ENCODE measurements at regions not wholly inside any gene's neighbourhood (a gene's known extent, or its start where the extent isn't known, plus 50 kb on each side); places are given as distances from the start of the nearest gene placed in this dataset.

- Histone ChIP-seq H3K4me3 (ENCODE audit: low read length) (no peak overlapping the region), H3K4me2 (ENCODE audit: low read length) (no peak overlapping the region), H3F3A (ENCODE audit: insufficient read depth, low read length, poor library complexity, severe bottlenecking) (no peaks in the 10 kb centered on the region), H3K9me3 (ENCODE audit: low read length) (no peaks in the 10 kb centered on the region), H3K79me2 (replicated peaks; ENCODE audit: insufficient read depth, low read length) (no peaks in the 10 kb centered on the region), H3K9ac (ENCODE audit: low read length) (no peak overlapping the region), H3K9me2 (ENCODE audit: insufficient read depth, low read length) (no peaks in the 10 kb centered on the region), H2AFZ (ENCODE audit: low read depth, low read length) (no peak overlapping the region), H4K20me1 (ENCODE audit: insufficient read depth) (no peaks in the 10 kb centered on the region), H3K36me3 (ENCODE audit: insufficient read depth, low read length) (no peaks in the 10 kb centered on the region), H3K27me3 (ENCODE audit: insufficient read depth, low read depth, low read length) (no peaks in the 10 kb centered on the region), H3K27ac (ENCODE audit: low read length) (no peak overlapping the region)
- TF ChIP-seq RAD21 (conservative IDR thresholded peaks at IDR 0.05) (no peak), SMC3 (conservative IDR thresholded peaks at IDR 0.05; ENCODE audit: poor library complexity) (no peak), MXI1 (conservative IDR thresholded peaks at IDR 0.05; ENCODE audit: poor library complexity, severe bottlenecking) (no peak)
These were observed 240.3 kb upstream of the IRX3 start for GRCh38 chr16:54526916-54527315.

DNA sequence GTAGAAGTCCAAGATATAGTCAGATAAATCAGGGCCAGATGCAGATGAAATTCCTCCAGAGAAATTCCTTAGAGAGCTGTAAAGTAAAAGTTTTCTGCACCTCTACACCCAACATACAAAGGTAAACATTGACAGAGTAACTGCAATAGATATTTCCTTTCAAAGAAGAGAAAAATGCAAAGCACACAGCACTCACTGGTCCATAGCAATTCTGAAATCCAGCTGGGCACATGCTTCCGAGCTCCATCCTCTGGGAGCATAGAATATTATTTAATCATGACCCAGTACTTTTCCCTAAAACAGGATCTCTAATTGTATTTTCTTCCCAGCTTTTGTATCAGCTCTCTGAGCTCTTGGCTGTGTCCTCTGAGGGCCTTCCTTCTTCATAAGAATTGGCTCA is 239.5 kb upstream of the IRX3 start:
- Histone ChIP-seq H4K20me1 (ENCODE audit: insufficient read depth) (no peaks in the 10 kb centered on the region), H3K9me3 (ENCODE audit: low read length) (no peaks in the 10 kb centered on the region), H3K36me3 (ENCODE audit: insufficient read depth, low read length) (no peaks in the 10 kb centered on the region), H2AFZ (ENCODE audit: low read depth, low read length) (no peak overlapping the region), H3K27ac (ENCODE audit: low read length) (no peak overlapping the region), H3K4me3 (ENCODE audit: low read length) (no peak overlapping the region), H3K4me2 (ENCODE audit: low read length) (no peak overlapping the region), H3K79me2 (replicated peaks; ENCODE audit: insufficient read depth, low read length) (no peaks in the 10 kb centered on the region), H3K27me3 (ENCODE audit: insufficient read depth, low read depth, low read length) (no peaks in the 10 kb centered on the region), H3K9ac (ENCODE audit: low read length) (no peak overlapping the region), H3K9me2 (ENCODE audit: insufficient read depth, low read length) (no peaks in the 10 kb centered on the region), H3F3A (ENCODE audit: insufficient read depth, low read length, poor library complexity, severe bottlenecking) (no peaks in the 10 kb centered on the region)
- TF ChIP-seq EP300 (conservative IDR thresholded peaks at IDR 0.05; ENCODE audit: poor library complexity, severe bottlenecking) (no peak), RAD21 (conservative IDR thresholded peaks at IDR 0.05) (no peak), EZH2 (IDR thresholded peaks at IDR 0.05; ENCODE audit: borderline replicate concordance, insufficient read depth, low read length, poor library complexity, severe bottlenecking) (no peak), SMC3 (conservative IDR thresholded peaks at IDR 0.05; ENCODE audit: poor library complexity) (no peak), TAF1 (IDR thresholded peaks at IDR 0.05; ENCODE audit: low read depth) (no peak), POLR2AphosphoS5 (IDR thresholded peaks at IDR 0.05) (no peak), MXI1 (conservative IDR thresholded peaks at IDR 0.05; ENCODE audit: poor library complexity, severe bottlenecking) (no peak)
- TF ChIP-seq, protein P1, sequence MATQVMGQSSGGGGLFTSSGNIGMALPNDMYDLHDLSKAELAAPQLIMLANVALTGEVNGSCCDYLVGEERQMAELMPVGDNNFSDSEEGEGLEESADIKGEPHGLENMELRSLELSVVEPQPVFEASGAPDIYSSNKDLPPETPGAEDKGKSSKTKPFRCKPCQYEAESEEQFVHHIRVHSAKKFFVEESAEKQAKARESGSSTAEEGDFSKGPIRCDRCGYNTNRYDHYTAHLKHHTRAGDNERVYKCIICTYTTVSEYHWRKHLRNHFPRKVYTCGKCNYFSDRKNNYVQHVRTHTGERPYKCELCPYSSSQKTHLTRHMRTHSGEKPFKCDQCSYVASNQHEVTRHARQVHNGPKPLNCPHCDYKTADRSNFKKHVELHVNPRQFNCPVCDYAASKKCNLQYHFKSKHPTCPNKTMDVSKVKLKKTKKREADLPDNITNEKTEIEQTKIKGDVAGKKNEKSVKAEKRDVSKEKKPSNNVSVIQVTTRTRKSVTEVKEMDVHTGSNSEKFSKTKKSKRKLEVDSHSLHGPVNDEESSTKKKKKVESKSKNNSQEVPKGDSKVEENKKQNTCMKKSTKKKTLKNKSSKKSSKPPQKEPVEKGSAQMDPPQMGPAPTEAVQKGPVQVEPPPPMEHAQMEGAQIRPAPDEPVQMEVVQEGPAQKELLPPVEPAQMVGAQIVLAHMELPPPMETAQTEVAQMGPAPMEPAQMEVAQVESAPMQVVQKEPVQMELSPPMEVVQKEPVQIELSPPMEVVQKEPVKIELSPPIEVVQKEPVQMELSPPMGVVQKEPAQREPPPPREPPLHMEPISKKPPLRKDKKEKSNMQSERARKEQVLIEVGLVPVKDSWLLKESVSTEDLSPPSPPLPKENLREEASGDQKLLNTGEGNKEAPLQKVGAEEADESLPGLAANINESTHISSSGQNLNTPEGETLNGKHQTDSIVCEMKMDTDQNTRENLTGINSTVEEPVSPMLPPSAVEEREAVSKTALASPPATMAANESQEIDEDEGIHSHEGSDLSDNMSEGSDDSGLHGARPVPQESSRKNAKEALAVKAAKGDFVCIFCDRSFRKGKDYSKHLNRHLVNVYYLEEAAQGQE (IDR thresholded peaks at IDR 0.05; ENCODE audit: borderline replicate concordance): no peak
- TF ChIP-seq, protein P2, sequence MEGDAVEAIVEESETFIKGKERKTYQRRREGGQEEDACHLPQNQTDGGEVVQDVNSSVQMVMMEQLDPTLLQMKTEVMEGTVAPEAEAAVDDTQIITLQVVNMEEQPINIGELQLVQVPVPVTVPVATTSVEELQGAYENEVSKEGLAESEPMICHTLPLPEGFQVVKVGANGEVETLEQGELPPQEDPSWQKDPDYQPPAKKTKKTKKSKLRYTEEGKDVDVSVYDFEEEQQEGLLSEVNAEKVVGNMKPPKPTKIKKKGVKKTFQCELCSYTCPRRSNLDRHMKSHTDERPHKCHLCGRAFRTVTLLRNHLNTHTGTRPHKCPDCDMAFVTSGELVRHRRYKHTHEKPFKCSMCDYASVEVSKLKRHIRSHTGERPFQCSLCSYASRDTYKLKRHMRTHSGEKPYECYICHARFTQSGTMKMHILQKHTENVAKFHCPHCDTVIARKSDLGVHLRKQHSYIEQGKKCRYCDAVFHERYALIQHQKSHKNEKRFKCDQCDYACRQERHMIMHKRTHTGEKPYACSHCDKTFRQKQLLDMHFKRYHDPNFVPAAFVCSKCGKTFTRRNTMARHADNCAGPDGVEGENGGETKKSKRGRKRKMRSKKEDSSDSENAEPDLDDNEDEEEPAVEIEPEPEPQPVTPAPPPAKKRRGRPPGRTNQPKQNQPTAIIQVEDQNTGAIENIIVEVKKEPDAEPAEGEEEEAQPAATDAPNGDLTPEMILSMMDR (IDR thresholded peaks at IDR 0.05; ENCODE audit: poor library complexity, severe bottlenecking): no peak

GRCh38 chr16:54525104-54525503 is 238.5 kb upstream of the IRX3 start:
- no peaks in the 10 kb centered on the region for H3K27me3 ChIP-seq (ENCODE audit: insufficient read depth, low read depth, low read length)
- no peaks in the 10 kb centered on the region for H3K9me2 ChIP-seq (ENCODE audit: insufficient read depth, low read length)
- H3K4me3 ChIP-seq (ENCODE audit: low read length): no peak overlapping the region
- H3K79me2 ChIP-seq (replicated peaks; ENCODE audit: insufficient read depth, low read length): no peaks in the 10 kb centered on the region
- no peak overlapping the region for H3K9ac ChIP-seq (ENCODE audit: low read length)
- TF ChIP-seq EP300 (conservative IDR thresholded peaks at IDR 0.05; ENCODE audit: poor library complexity, severe bottlenecking) (no peak), RAD21 (conservative IDR thresholded peaks at IDR 0.05) (no peak)
- no peaks in the 10 kb centered on the region for H3K9me3 ChIP-seq (ENCODE audit: low read length)
- H3K36me3 ChIP-seq (ENCODE audit: insufficient read depth, low read length): no peaks in the 10 kb centered on the region
- no peak overlapping the region for H2AFZ ChIP-seq (ENCODE audit: low read depth, low read length)
- H3K27ac ChIP-seq (ENCODE audit: low read length): no peak overlapping the region
- H4K20me1 ChIP-seq (ENCODE audit: insufficient read depth): no peaks in the 10 kb centered on the region
- H3F3A ChIP-seq (ENCODE audit: insufficient read depth, low read length, poor library complexity, severe bottlenecking): no peaks in the 10 kb centered on the region
- H3K4me2 ChIP-seq (ENCODE audit: low read length): no peak overlapping the region
